ENCODE measurements at regions not wholly inside any gene's neighbourhood (a gene's known extent, or its start where the extent isn't known, plus 50 kb on each side); places are given as distances from the start of the nearest gene placed in this dataset.

DNA sequence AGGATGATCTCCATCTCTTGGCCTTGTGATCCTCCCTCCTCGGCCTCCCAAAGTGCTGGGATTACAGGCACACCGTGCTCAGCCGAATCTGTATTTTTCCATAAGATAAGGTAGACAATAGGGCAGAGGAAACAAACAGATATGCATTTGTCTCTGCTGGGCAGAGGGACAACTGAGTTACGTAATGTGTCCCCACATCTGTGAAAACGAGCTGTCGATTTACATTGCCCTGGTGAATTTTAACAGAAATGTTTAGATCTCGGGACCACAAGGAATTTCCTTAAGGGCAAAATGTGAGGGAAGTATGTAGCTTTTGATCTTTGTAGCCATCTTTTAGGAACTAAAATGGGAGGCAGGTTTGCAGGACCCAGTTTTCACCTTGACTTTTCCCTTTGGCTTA is 189.7 kb downstream of the TRIML1 start:
- Histone ChIP-seq H3K36me3 (ENCODE audit: control insufficient read depth in 1 of 2, insufficient read depth in 2 of 2, low read length in 2 of 2) (no peaks in the 10 kb centered on the region), H2AFZ (ENCODE audit: low read depth, low read length, poor library complexity, severe bottlenecking) (no peak overlapping the region), H4K20me1 (ENCODE audit: insufficient read depth) (no peaks in the 10 kb centered on the region), H3K27ac (ENCODE audit: low read depth, low read length) (no peak overlapping the region), H3K4me2 (ENCODE audit: low read length) (no peak overlapping the region), H3K4me3 (replicated peaks in 1 of 2; ENCODE audit: low read depth in 1 of 2, low read length in 2 of 2) (no peak overlapping the region), H3K4me1 (ENCODE audit: control insufficient read depth in 1 of 2, insufficient read depth in 2 of 2, low read length in 2 of 2) (no peaks in the 10 kb centered on the region), H3K9me3 (ENCODE audit: control insufficient read depth in 1 of 2, insufficient read depth in 1 of 2, low read depth in 1 of 2, low read length in 2 of 2) (no peaks in the 10 kb centered on the region), H3K9me2 (ENCODE audit: insufficient read depth) (no peaks in the 10 kb centered on the region), H3K79me2 (ENCODE audit: insufficient read depth, low read length) (no peaks in the 10 kb centered on the region), H3K27me3 (ENCODE audit: insufficient read depth, low read length) (no peaks in the 10 kb centered on the region), H3K9ac (ENCODE audit: low read length) (no peak overlapping the region)
- no peak for ATAC-seq
- ChIA-PET CTCF (no interaction called here), RAD21 (ENCODE audit: low non-redundant PET in 1 of 2, low total read pairs in 2 of 2, uncharacterized antibody in 2 of 2, unreplicated experiment in 2 of 2) (no interaction called here), POLR2A (no interaction called here)
- no peak for DNase-seq (ENCODE audit: low read depth, low spot score)
- no peak for TF ChIP-seq YY1 (IDR thresholded peaks at IDR 0.05; ENCODE audit: extremely low read depth, insufficient replicate concordance, low read depth, low read length)
- TF ChIP-seq SRF (IDR thresholded peaks at IDR 0.05; ENCODE audit: low read depth), result no peak
- TF ChIP-seq, protein P1, sequence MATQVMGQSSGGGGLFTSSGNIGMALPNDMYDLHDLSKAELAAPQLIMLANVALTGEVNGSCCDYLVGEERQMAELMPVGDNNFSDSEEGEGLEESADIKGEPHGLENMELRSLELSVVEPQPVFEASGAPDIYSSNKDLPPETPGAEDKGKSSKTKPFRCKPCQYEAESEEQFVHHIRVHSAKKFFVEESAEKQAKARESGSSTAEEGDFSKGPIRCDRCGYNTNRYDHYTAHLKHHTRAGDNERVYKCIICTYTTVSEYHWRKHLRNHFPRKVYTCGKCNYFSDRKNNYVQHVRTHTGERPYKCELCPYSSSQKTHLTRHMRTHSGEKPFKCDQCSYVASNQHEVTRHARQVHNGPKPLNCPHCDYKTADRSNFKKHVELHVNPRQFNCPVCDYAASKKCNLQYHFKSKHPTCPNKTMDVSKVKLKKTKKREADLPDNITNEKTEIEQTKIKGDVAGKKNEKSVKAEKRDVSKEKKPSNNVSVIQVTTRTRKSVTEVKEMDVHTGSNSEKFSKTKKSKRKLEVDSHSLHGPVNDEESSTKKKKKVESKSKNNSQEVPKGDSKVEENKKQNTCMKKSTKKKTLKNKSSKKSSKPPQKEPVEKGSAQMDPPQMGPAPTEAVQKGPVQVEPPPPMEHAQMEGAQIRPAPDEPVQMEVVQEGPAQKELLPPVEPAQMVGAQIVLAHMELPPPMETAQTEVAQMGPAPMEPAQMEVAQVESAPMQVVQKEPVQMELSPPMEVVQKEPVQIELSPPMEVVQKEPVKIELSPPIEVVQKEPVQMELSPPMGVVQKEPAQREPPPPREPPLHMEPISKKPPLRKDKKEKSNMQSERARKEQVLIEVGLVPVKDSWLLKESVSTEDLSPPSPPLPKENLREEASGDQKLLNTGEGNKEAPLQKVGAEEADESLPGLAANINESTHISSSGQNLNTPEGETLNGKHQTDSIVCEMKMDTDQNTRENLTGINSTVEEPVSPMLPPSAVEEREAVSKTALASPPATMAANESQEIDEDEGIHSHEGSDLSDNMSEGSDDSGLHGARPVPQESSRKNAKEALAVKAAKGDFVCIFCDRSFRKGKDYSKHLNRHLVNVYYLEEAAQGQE (IDR thresholded peaks at IDR 0.05; ENCODE audit: low read depth), result no peak
- no peak for TF ChIP-seq POLR2AphosphoS5 (IDR thresholded peaks at IDR 0.05; ENCODE audit: low read depth, low read length)
- no peak for TF ChIP-seq SP1 (IDR thresholded peaks at IDR 0.05; ENCODE audit: low read depth)
- TF ChIP-seq ELF1 (IDR thresholded peaks at IDR 0.05; ENCODE audit: borderline replicate concordance, low read depth), result no peak
- no peak for TF ChIP-seq SIN3A (IDR thresholded peaks at IDR 0.05; ENCODE audit: low read depth)
- TF ChIP-seq, protein P2, sequence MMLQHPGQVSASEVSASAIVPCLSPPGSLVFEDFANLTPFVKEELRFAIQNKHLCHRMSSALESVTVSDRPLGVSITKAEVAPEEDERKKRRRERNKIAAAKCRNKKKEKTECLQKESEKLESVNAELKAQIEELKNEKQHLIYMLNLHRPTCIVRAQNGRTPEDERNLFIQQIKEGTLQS (IDR thresholded peaks at IDR 0.05), result no peak
- TF ChIP-seq EZH2phosphoT487 (IDR thresholded peaks at IDR 0.05; ENCODE audit: borderline replicate concordance), result no peak
- TF ChIP-seq, protein P3, sequence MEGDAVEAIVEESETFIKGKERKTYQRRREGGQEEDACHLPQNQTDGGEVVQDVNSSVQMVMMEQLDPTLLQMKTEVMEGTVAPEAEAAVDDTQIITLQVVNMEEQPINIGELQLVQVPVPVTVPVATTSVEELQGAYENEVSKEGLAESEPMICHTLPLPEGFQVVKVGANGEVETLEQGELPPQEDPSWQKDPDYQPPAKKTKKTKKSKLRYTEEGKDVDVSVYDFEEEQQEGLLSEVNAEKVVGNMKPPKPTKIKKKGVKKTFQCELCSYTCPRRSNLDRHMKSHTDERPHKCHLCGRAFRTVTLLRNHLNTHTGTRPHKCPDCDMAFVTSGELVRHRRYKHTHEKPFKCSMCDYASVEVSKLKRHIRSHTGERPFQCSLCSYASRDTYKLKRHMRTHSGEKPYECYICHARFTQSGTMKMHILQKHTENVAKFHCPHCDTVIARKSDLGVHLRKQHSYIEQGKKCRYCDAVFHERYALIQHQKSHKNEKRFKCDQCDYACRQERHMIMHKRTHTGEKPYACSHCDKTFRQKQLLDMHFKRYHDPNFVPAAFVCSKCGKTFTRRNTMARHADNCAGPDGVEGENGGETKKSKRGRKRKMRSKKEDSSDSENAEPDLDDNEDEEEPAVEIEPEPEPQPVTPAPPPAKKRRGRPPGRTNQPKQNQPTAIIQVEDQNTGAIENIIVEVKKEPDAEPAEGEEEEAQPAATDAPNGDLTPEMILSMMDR (IDR thresholded peaks at IDR 0.05 in 2 of 3, conservative IDR thresholded peaks at IDR 0.05 in 1 of 3; ENCODE audit: borderline replicate concordance in 1 of 3, insufficient read depth in 1 of 3, low read depth in 2 of 3, low read length in 2 of 3), result no peak
- TF ChIP-seq POLR2A (IDR thresholded peaks at IDR 0.05; ENCODE audit: borderline replicate concordance, extremely low read depth, insufficient read depth, insufficient read length), result no peak
- no peak for TF ChIP-seq JUND (IDR thresholded peaks at IDR 0.05)
- no peak for TF ChIP-seq FOSL1 (IDR thresholded peaks at IDR 0.05; ENCODE audit: low read depth)
- TF ChIP-seq, protein P4, sequence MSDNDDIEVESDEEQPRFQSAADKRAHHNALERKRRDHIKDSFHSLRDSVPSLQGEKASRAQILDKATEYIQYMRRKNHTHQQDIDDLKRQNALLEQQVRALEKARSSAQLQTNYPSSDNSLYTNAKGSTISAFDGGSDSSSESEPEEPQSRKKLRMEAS (IDR thresholded peaks at IDR 0.05), result no peak
- TF ChIP-seq, protein P5, sequence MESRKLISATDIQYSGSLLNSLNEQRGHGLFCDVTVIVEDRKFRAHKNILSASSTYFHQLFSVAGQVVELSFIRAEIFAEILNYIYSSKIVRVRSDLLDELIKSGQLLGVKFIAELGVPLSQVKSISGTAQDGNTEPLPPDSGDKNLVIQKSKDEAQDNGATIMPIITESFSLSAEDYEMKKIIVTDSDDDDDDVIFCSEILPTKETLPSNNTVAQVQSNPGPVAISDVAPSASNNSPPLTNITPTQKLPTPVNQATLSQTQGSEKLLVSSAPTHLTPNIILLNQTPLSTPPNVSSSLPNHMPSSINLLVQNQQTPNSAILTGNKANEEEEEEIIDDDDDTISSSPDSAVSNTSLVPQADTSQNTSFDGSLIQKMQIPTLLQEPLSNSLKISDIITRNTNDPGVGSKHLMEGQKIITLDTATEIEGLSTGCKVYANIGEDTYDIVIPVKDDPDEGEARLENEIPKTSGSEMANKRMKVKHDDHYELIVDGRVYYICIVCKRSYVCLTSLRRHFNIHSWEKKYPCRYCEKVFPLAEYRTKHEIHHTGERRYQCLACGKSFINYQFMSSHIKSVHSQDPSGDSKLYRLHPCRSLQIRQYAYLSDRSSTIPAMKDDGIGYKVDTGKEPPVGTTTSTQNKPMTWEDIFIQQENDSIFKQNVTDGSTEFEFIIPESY (IDR thresholded peaks at IDR 0.05; ENCODE audit: extremely low read depth, insufficient replicate concordance, low read length), result no peak
- TF ChIP-seq EZH2 (IDR thresholded peaks at IDR 0.05), result no peak
- no peak for TF ChIP-seq TCF7L2 (IDR thresholded peaks at IDR 0.05; ENCODE audit: borderline replicate concordance, extremely low read depth, insufficient read depth, insufficient read length)
- intact Hi-C loops (cut with micrococcal nuclease), result no loop called here
- no TSS peak for BruUV-seq (replicated peaks)
